ENCODE measurements at regions not wholly inside any gene's neighbourhood (a gene's known extent, or its start where the extent isn't known, plus 50 kb on each side); places are given as distances from the start of the nearest gene placed in this dataset.

DNA sequence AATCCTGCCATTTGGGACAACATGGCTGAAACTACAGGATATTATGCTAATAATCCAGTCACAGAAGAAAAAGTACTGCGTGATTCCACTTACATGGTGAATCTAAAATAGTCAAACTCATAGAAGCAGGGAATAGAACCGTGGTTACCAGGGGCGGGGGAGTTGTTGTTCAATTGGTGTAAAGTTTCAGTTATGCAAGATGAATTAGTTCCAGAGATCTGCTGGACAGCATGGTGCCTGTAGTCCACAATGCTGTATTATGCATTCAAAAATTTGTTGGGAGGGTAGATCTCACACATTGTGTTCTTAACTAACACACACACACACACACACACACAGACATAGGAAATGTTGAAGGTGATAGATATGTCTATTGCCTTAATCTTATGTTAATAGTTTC lies 480.5 kb downstream of the DMRT2 start:
- H3K27me3 ChIP-seq = no peaks in the 10 kb centered on the region
- TF ChIP-seq POLR2A (IDR thresholded peaks at IDR 0.05) = no peak
- TF ChIP-seq, protein P1, sequence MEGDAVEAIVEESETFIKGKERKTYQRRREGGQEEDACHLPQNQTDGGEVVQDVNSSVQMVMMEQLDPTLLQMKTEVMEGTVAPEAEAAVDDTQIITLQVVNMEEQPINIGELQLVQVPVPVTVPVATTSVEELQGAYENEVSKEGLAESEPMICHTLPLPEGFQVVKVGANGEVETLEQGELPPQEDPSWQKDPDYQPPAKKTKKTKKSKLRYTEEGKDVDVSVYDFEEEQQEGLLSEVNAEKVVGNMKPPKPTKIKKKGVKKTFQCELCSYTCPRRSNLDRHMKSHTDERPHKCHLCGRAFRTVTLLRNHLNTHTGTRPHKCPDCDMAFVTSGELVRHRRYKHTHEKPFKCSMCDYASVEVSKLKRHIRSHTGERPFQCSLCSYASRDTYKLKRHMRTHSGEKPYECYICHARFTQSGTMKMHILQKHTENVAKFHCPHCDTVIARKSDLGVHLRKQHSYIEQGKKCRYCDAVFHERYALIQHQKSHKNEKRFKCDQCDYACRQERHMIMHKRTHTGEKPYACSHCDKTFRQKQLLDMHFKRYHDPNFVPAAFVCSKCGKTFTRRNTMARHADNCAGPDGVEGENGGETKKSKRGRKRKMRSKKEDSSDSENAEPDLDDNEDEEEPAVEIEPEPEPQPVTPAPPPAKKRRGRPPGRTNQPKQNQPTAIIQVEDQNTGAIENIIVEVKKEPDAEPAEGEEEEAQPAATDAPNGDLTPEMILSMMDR (IDR thresholded peaks at IDR 0.05) = no peak
- intact Hi-C loops (cut with DNase I; ENCODE audit: low total_unique reads) = no loop called here
- no peaks in the 10 kb centered on the region for H3K9me3 ChIP-seq
- no peaks in the 10 kb centered on the region for H3K36me3 ChIP-seq (ENCODE audit: low read depth, missing control alignments)
- H3K27ac ChIP-seq = no peak overlapping the region
- no peak for DNase-seq
- H3K4me3 ChIP-seq = no peak overlapping the region
- WGBS, 2 donors = 88 to 90% methylated on average over 3 of the region's 3 CpGs
- H3K4me1 ChIP-seq = no peaks in the 10 kb centered on the region

DNA sequence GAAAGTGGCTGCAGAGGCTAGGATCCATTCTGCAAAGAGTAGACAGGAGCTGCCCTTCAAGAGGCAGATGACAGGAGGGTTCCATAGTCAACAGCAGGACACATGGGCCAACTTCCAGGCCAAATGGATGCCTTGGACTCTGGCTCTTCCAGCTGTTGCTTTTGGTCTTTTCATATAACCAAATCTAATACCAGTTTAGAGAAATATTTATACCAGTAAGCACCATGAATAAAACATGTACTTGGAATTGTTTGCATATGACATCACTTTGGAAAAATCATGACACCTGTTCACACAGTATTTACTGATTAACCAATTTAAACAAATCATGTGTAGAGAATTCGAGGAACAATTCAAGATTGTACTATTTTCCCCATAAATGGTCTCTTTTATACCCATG lies 481.3 kb downstream of the DMRT2 start:
- intact Hi-C loops (cut with DNase I; ENCODE audit: low total_unique reads) = no loop called here
- H3K4me3 ChIP-seq = no peak overlapping the region
- H3K27ac ChIP-seq = no peak overlapping the region
- WGBS, 2 donors = 74 to 76% methylated on average over 1 of the region's 1 CpG
- H3K4me1 ChIP-seq = no peaks in the 10 kb centered on the region
- H3K36me3 ChIP-seq (ENCODE audit: low read depth, missing control alignments) = no peaks in the 10 kb centered on the region
- H3K9me3 ChIP-seq = no peaks in the 10 kb centered on the region
- no peaks in the 10 kb centered on the region for H3K27me3 ChIP-seq
- no peak for DNase-seq
- TF ChIP-seq POLR2A (IDR thresholded peaks at IDR 0.05) = no peak
- TF ChIP-seq, protein P1 (IDR thresholded peaks at IDR 0.05) = no peak

DNA sequence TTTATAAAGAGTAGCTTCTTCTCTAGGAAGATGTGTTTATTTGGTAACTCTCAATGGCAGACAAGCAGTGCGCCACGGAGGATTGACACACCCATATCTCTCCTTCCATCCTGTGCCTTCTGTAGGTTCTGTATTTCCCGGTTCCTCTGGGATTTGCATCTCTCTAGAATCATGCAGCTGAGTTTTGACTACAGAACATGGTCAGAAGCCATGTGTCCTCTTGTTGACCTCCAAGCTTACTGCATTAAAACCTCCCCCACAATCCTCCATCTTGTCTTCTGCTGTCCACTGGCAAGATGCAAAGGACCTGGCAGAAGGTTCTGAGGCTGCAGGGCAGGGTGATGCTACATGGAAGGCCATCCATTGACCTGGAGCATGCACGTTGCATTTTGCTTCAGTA lies 482.0 kb downstream of the DMRT2 start:
- intact Hi-C loops (cut with DNase I; ENCODE audit: low total_unique reads) = no loop called here
- Histone ChIP-seq H3K9me3 (no peaks in the 10 kb centered on the region), H3K36me3 (ENCODE audit: low read depth, missing control alignments) (no peaks in the 10 kb centered on the region), H3K27me3 (no peaks in the 10 kb centered on the region), H3K4me3 (no peak overlapping the region), H3K27ac (no peak overlapping the region), H3K4me1 (no peaks in the 10 kb centered on the region)
- DNase-seq = no peak
- WGBS, 2 donors = 76 to 80% methylated on average over 4 of the region's 4 CpGs
- TF ChIP-seq, protein P1 (IDR thresholded peaks at IDR 0.05) = no peak
- no peak for TF ChIP-seq POLR2A (IDR thresholded peaks at IDR 0.05)

DNA sequence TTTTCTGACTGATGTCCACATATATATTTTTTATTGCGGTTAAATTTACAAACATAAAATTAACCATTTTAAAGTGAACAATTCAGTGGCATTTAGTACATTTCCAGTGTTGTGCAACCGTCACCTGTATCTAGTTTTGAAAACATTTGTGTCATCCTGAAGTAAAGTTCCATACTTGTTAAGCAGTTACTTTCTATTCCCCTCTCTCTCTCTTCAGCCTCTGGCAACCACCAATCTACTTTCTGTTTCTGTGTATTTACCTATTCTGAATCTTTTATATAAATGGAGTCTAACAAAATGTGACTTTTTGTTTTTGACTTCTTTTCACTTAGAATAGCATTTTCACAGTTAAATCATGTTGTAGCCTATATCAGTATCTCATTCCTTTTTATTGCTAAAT lies 480.1 kb upstream of the SMARCA2 start:
- intact Hi-C loops (cut with DNase I; ENCODE audit: low total_unique reads) = no loop called here

DNA sequence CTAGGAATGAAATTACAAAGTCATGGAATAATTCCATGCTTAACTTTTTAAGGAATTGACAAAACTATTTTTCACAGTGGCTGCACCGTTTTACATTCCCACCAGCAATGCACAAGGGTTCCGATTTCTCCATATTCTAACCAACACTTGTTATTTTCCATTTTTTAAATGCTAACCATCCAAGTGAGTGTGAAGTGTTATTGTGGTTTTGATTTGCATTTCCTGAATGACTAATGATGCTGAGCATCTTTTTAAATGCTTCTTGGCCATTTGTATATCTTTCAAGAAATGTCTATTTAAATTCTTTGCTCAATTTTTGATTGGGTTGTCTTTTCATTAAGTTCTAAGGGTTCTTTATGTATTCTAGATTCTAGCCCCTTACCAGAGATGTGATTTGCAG lies 479.5 kb upstream of the SMARCA2 start:
- Histone ChIP-seq H3K36me3 (ENCODE audit: low read depth, missing control alignments) (no peaks in the 10 kb centered on the region), H3K4me1 (no peaks in the 10 kb centered on the region), H3K9me3 (no peaks in the 10 kb centered on the region), H3K27ac (no peak overlapping the region), H3K27me3 (no peaks in the 10 kb centered on the region), H3K4me3 (no peak overlapping the region)
- intact Hi-C loops (cut with DNase I; ENCODE audit: low total_unique reads) = no loop called here
- 91 to 94% methylated on average over 2 of the region's 2 CpGs for WGBS, 2 donors
- no peak for TF ChIP-seq POLR2A (IDR thresholded peaks at IDR 0.05)
- TF ChIP-seq, protein P1 (IDR thresholded peaks at IDR 0.05) = no peak
- DNase-seq = no peak

More for the DNA sequence above, 480.1 kb upstream of the SMARCA2 start:
- Histone ChIP-seq H3K27me3 (no peaks in the 10 kb centered on the region), H3K9me3 (no peaks in the 10 kb centered on the region), H3K4me1 (no peaks in the 10 kb centered on the region), H3K36me3 (ENCODE audit: low read depth, missing control alignments) (no peaks in the 10 kb centered on the region), H3K4me3 (no peak overlapping the region), H3K27ac (no peak overlapping the region)
- no peak for TF ChIP-seq POLR2A (IDR thresholded peaks at IDR 0.05)
- TF ChIP-seq, protein P1 (IDR thresholded peaks at IDR 0.05) = no peak
- WGBS, 2 donors = 93 to 94% methylated on average over 2 of the region's 2 CpGs
- no peak for DNase-seq

Measured in testis (tissue), 2 donors.